ENCODE measurements at regions not wholly inside any gene's neighbourhood (a gene's known extent, or its start where the extent isn't known, plus 50 kb on each side); places are given as distances from the start of the nearest gene placed in this dataset.

DNA sequence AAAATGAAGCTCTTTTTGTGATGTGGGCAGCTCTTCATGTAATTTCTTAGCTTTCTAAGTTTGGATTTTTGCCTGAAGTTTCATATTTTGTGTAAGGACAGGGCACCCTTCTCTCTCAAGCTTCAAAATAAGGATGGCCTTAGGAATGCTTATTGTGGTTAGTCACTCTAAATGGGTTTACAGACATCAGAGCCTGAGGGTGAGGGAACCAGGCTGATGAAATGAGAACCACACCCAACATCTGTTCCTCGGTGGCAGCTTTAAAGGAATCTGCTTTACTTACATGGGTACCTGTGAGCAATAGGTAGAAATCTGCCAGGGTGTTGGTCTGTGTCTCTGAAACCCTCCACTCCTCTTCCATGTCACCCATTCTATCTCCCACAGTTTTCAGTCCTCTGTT is 174.3 kb downstream of the EMX2 start:
- TF ChIP-seq, protein P1, sequence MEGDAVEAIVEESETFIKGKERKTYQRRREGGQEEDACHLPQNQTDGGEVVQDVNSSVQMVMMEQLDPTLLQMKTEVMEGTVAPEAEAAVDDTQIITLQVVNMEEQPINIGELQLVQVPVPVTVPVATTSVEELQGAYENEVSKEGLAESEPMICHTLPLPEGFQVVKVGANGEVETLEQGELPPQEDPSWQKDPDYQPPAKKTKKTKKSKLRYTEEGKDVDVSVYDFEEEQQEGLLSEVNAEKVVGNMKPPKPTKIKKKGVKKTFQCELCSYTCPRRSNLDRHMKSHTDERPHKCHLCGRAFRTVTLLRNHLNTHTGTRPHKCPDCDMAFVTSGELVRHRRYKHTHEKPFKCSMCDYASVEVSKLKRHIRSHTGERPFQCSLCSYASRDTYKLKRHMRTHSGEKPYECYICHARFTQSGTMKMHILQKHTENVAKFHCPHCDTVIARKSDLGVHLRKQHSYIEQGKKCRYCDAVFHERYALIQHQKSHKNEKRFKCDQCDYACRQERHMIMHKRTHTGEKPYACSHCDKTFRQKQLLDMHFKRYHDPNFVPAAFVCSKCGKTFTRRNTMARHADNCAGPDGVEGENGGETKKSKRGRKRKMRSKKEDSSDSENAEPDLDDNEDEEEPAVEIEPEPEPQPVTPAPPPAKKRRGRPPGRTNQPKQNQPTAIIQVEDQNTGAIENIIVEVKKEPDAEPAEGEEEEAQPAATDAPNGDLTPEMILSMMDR (IDR thresholded peaks at IDR 0.05 in 2 of 3, conservative IDR thresholded peaks at IDR 0.05 in 1 of 3; ENCODE audit: borderline replicate concordance in 1 of 3, insufficient read depth in 1 of 3, low read depth in 2 of 3, low read length in 2 of 3), result no peak
- TF ChIP-seq SP1 (IDR thresholded peaks at IDR 0.05; ENCODE audit: low read depth), result no peak
- TF ChIP-seq, protein P2, sequence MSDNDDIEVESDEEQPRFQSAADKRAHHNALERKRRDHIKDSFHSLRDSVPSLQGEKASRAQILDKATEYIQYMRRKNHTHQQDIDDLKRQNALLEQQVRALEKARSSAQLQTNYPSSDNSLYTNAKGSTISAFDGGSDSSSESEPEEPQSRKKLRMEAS (IDR thresholded peaks at IDR 0.05), result no peak
